Esophagus squamous epithelium (tissue), 5 donors: ENCODE measurements at regions not wholly inside any gene's neighbourhood (a gene's known extent, or its start where the extent isn't known, plus 50 kb on each side); places are given as distances from the start of the nearest gene placed in this dataset.

ENCODE experiments used
- DNase-seq: peaks from one replicate; lab custom pipeline; 2025; lab: John Stamatoyannopoulos, UW
- H3K27ac ChIP-seq, 4 donors: fragments of 200-600 bp; sonication (generic); one replicate each; pipeline ENCODE4 v1.5.1; 2016 to 2019; ENCODE audit warnings: mild to moderate bottlenecking in 1 of 4
- H3K27me3 ChIP-seq, 4 donors: fragments of 200-600 bp; sonication (generic); 1 replicate in 3 of 4; 2 replicates in 1 of 4; pipeline versions ENCODE4 v1.5.1 to v1.6.0; 2017 to 2021; ENCODE audit warnings: antibody characterized with exemption in 1 of 4
- H3K36me3 ChIP-seq, 3 donors: fragments of 200-600 bp; sonication (generic); one replicate each; pipeline ENCODE4 v1.5.1; 2016 to 2019
- H3K4me1 ChIP-seq, 3 donors: fragments of 200-600 bp; sonication (generic); one replicate each; pipeline ENCODE4 v1.5.1; 2017 to 2019
- H3K4me3 ChIP-seq, 4 donors: fragments of 200-600 bp; sonication (generic); 1 replicate in 3 of 4; 2 replicates in 1 of 4; pipeline ENCODE4 v1.5.1; 2016 to 2019; ENCODE audit warnings: mild to moderate bottlenecking in 2 of 4, moderate library complexity in 1 of 4
- H3K9me3 ChIP-seq, 3 donors: fragments of 200-600 bp; sonication (generic); one replicate each; pipeline ENCODE4 v1.5.1; 2016 to 2019
- POLR2A ChIP-seq, 4 donors: fragments of 450-650 bp; IDR thresholded peaks; one replicate each; pipeline ENCODE4 v1.6.1; 2017; ENCODE audit warnings: antibody characterized with exemption in 4 of 4, mild to moderate bottlenecking in 4 of 4, moderate library complexity in 3 of 4
- WGBS, 2 donors: methylation state at CpG; one replicate each; pipeline ENCODE4 v1.1.5; 2018; 5-methylcytosine and 5-hydroxymethylcytosine counted together
- intact Hi-C: fragments of 100-400 bp; cut with DNase I; formaldehyde crosslinking; loops from one replicate; pipeline ENCODE4 v1.15.0; 2022
- TF ChIP-seq, protein P1 (sequence below), 6 experiments: fragments of 450-650 bp in 4 of 6; fragments of 200-600 bp in 2 of 6; sonication (generic) in 2 of 6; IDR thresholded peaks; one replicate each; pipeline ENCODE4 v1.5.1; 2016 to 2019; ENCODE audit warnings: antibody characterized with exemption in 6 of 6, mild to moderate bottlenecking in 4 of 6, moderate library complexity in 4 of 6
- donor health status: DM: yes; HTN: yes; CAD: no.

DNA sequence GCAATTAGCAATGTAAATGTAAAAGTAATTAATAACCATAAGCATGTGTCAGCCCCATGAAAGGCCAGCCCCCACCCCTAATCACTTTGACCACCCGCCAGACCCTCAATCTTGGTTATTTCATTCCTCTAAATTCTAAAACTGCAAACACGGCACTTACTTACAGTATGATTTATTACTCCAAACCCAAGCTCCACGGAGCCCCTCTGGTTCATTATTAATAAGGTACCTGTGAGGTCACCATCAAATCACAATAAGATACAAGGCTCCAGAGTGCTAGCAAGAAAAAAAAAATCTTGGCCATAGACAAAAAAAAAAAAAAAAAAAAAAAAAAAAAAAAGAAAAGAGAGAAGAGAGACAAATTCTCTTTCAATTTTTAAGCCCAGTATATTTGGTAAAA is 879.5 kb downstream of the TDRD15 start:
- Histone ChIP-seq H3K27ac (no peak overlapping the region), H3K4me1 (no peaks in the 10 kb centered on the region), H3K9me3 (no peaks in the 10 kb centered on the region), H3K36me3 (no peaks in the 10 kb centered on the region), H3K4me3 (no peak overlapping the region), H3K27me3 (no peaks in the 10 kb centered on the region)
- TF ChIP-seq, protein P1, sequence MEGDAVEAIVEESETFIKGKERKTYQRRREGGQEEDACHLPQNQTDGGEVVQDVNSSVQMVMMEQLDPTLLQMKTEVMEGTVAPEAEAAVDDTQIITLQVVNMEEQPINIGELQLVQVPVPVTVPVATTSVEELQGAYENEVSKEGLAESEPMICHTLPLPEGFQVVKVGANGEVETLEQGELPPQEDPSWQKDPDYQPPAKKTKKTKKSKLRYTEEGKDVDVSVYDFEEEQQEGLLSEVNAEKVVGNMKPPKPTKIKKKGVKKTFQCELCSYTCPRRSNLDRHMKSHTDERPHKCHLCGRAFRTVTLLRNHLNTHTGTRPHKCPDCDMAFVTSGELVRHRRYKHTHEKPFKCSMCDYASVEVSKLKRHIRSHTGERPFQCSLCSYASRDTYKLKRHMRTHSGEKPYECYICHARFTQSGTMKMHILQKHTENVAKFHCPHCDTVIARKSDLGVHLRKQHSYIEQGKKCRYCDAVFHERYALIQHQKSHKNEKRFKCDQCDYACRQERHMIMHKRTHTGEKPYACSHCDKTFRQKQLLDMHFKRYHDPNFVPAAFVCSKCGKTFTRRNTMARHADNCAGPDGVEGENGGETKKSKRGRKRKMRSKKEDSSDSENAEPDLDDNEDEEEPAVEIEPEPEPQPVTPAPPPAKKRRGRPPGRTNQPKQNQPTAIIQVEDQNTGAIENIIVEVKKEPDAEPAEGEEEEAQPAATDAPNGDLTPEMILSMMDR (IDR thresholded peaks at IDR 0.05) = no peak
- WGBS, 2 donors = 45 to 47% methylated on average over 3 of the region's 3 CpGs
- no peak for DNase-seq
- intact Hi-C loops = no loop called here

DNA sequence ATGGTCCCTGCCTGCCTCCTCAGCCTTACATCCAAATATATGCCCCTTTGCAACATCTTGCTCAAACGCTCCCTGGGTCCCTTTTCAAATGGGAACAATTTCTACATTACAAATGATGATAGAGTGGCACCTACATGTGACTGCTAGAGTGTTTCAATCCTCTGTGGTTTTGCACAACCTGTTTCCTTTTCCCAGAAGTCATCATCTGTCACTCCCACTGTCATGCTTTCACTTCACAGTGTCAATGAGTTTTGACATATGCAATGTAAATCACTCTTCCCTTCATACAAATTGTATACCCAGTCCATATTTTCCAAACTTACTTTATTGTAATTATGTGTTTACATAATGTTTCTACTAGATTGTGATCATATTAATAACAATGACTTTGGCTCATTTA is 887.3 kb downstream of the TDRD15 start:
- no peaks in the 10 kb centered on the region for H3K36me3 ChIP-seq
- H3K9me3 ChIP-seq = no peaks in the 10 kb centered on the region
- H3K27ac ChIP-seq = no peak overlapping the region
- no peak for TF ChIP-seq POLR2A (IDR thresholded peaks at IDR 0.05)
- TF ChIP-seq, protein P1 (IDR thresholded peaks at IDR 0.05) = no peak
- intact Hi-C loops = no loop called here
- no peak overlapping the region for H3K4me3 ChIP-seq
- no peak for DNase-seq
- H3K27me3 ChIP-seq = no peaks in the 10 kb centered on the region
- WGBS, 2 donors = 25 to 59% methylated on average over 1 of the region's 1 CpG
- H3K4me1 ChIP-seq = no peaks in the 10 kb centered on the region

DNA sequence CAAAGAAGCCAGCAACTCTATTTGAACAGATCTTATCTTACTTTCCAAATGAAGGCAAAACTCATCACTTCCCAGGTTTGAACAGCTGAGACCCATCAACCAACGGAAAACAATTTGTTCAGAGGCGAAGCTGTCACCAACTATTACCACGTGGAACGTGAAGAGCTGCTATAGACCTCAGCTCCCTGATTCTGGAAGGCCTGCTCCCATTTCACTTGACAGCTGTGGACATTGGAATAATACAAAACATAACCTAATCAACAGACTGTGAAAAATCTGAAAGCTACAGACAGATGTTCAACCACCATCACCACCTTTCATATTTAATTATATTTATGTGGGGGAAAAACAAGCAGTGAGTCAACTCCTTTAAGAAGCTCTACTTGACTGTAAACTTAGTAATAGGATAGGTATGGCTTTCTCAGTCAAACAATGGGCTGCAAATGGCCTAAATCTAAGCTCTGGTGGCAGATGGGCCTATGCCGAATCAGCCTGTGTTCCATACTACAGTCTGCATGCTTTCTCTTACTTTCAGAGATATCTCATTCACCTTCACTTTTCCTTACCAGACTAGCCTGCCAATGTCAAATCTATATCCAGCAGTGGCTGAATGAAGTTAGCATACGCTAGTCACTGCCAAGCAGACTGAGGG is 896.4 kb downstream of the TDRD15 start:
- intact Hi-C loops = no loop called here
- no peaks in the 10 kb centered on the region for H3K36me3 ChIP-seq
- H3K27ac ChIP-seq = no peak overlapping the region
- H3K4me3 ChIP-seq = no peak overlapping the region
- no peaks in the 10 kb centered on the region for H3K27me3 ChIP-seq
- DNase-seq = no peak
- no peak for TF ChIP-seq POLR2A (IDR thresholded peaks at IDR 0.05)
- TF ChIP-seq, protein P1 (IDR thresholded peaks at IDR 0.05) = no peak
- no peaks in the 10 kb centered on the region for H3K4me1 ChIP-seq
- H3K9me3 ChIP-seq = no peaks in the 10 kb centered on the region
- WGBS, 2 donors = 55 to 81% methylated on average over 6 of the region's 6 CpGs

DNA sequence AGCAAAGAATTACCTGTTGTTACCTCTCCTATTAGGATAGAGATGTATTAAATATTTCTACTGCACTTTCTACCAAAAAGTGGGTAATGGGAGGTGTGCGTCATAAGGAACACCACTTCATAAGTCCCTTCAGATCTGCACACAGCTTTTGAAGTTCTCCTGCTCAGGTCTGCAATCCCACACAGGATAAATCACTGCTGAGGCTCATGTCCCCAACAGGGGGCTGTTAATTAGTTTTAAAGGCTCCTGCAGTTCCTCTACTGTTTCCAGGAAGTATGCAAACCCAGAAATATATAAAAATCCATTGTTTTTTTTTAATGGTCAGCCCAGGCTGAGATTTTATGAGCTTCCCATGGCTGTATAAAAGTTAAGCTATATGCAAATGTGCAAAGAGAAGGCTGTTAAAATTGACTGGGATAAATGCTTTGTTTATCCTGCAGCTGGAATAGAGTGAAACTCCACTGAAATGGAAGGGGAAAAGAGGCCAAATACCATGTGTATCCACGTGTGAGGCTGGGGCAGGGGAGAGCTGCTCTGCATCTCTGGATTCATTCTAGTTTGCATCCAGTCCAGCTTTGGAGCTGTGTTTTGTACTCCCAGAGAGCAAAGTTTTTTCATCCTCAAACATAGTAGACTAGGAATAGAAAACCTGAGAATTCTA is 903.7 kb downstream of the TDRD15 start:
- WGBS, 2 donors = 46 to 47% methylated on average over 2 of the region's 2 CpGs
- no peaks in the 10 kb centered on the region for H3K36me3 ChIP-seq
- H3K27me3 ChIP-seq = no peaks in the 10 kb centered on the region
- H3K9me3 ChIP-seq = no peaks in the 10 kb centered on the region
- H3K27ac ChIP-seq = no peak overlapping the region
- DNase-seq = no peak
- intact Hi-C loops = no loop called here
- no peak for TF ChIP-seq POLR2A (IDR thresholded peaks at IDR 0.05)
- TF ChIP-seq, protein P1 (IDR thresholded peaks at IDR 0.05) = no peak
- no peak overlapping the region for H3K4me3 ChIP-seq
- H3K4me1 ChIP-seq = no peaks in the 10 kb centered on the region

DNA sequence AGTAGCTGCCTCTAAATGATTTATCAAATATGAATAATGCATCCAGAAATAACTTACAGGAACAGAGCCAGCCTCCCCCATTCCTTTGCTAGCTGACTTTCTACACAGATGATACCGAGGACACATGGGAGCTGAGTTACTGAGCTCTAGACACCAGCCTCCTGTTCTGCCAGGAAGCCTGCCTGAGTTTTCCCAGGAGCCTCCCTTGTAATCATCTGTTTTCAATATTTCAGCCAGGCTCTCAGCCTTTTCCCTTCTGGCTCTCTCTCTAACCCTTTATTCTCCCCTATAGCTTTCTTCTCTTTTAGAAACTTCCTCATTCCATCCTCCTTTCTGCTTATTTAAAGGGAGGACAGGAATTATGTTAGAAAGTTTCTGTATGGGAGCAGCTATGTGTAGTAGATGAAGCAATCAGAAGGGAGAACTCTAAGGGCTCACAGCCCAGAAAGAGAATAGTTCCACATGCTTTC is 911.6 kb downstream of the TDRD15 start:
- Histone ChIP-seq H3K36me3 (no peaks in the 10 kb centered on the region), H3K4me3 (no peak overlapping the region), H3K27me3 (no peaks in the 10 kb centered on the region), H3K27ac (no peak overlapping the region), H3K4me1 (no peaks in the 10 kb centered on the region), H3K9me3 (no peaks in the 10 kb centered on the region)
- DNase-seq = no peak
- TF ChIP-seq, protein P1 (IDR thresholded peaks at IDR 0.05) = no peak
- TF ChIP-seq POLR2A (IDR thresholded peaks at IDR 0.05) = no peak
- 28 to 53% methylated on average over 1 of the region's 1 CpG for WGBS, 2 donors
- intact Hi-C loops = no loop called here
